DND-41 (cell line): ENCODE measurements at regions not wholly inside any gene's neighbourhood (a gene's known extent, or its start where the extent isn't known, plus 50 kb on each side); places are given as distances from the start of the nearest gene placed in this dataset.
"Not testable (repeated sequence)": the region's sequence is repeated elsewhere in the genome, so short reads cannot be mapped to it uniquely, and the experiment has no call there.

Source experiments
- ATAC-seq: fragments of 200-7000 bp; cut with Tn5 transposase; 3 replicates; pipeline ENCODE4 v1.9.1; 2021; ENCODE audit warnings: low read depth; ENCODE audit not compliant: insufficient read depth
- DNase-seq: peaks from one replicate; pipeline ENCODE4 v3.0.0-alpha.2; 2020
- H2AFZ ChIP-seq: 2 replicates; pipeline ENCODE4 v1.6.0; 2012; ENCODE audit warnings: low read depth, low read length
- H3K27ac ChIP-seq: 2 replicates; pipeline ENCODE4 v1.5.1; 2012; ENCODE audit warnings: low read length, inconsistent platforms
- H3K27me3 ChIP-seq: fragments of 200-600 bp; sonication (generic); 2 replicates; pipeline ENCODE4 v1.6.0; 2012; ENCODE audit warnings: low read length, mild to moderate bottlenecking, inconsistent platforms; ENCODE audit not compliant: insufficient read depth, poor library complexity
- H3K36me3 ChIP-seq: 2 replicates; pipeline ENCODE4 v1.5.1; 2012; ENCODE audit warnings: low read length, inconsistent platforms; ENCODE audit not compliant: insufficient read depth
- H3K4me1 ChIP-seq: 2 replicates; pipeline ENCODE4 v1.5.1; 2012; ENCODE audit warnings: mild to moderate bottlenecking, low read length; ENCODE audit not compliant: insufficient read depth
- H3K4me2 ChIP-seq: 2 replicates; pipeline ENCODE4 v1.6.0; 2012; ENCODE audit warnings: mild to moderate bottlenecking, moderate library complexity, low read length, inconsistent platforms; ENCODE audit not compliant: insufficient read depth
- H3K4me3 ChIP-seq, 2 experiments: fragments of 200-600 bp in 1 of 2; shearing (Covaris generic) in 1 of 2; 2 replicates each; pipeline ENCODE4 v1.5.1; 2012 to 2016; ENCODE audit warnings: inconsistent platforms in 2 of 2, low read length in 2 of 2, mild to moderate bottlenecking in 2 of 2, low read depth in 1 of 2, moderate library complexity in 1 of 2
- H3K79me2 ChIP-seq: 2 replicates; pipeline ENCODE4 v1.6.0; 2012; ENCODE audit warnings: low read length, inconsistent platforms; ENCODE audit not compliant: insufficient read depth
- H3K9ac ChIP-seq: 2 replicates; pipeline ENCODE4 v1.6.0; 2012; ENCODE audit warnings: low read depth, mild to moderate bottlenecking, inconsistent platforms, low read length, moderate library complexity
- H3K9me3 ChIP-seq: 2 replicates; pipeline ENCODE4 v1.5.1; 2012; ENCODE audit warnings: low read length, moderate library complexity, mild to moderate bottlenecking, inconsistent platforms; ENCODE audit not compliant: insufficient read depth, severe bottlenecking
- H4K20me1 ChIP-seq: 2 replicates; pipeline ENCODE4 v1.6.0; 2012; ENCODE audit warnings: low read length; ENCODE audit not compliant: insufficient read depth
- CTCF ChIP-seq: IDR thresholded peaks from 2 replicates; pipeline ENCODE4 v1.5.1; 2012; ENCODE audit warnings: borderline replicate concordance, low read length, moderate library complexity, mild to moderate bottlenecking; ENCODE audit not compliant: poor library complexity, severe bottlenecking; ENCODE audit errors: extremely low read depth
- EZH2 ChIP-seq: IDR thresholded peaks from 3 replicates; pipeline ENCODE4 v1.6.1; 2012; ENCODE audit warnings: borderline replicate concordance, low read depth, mild to moderate bottlenecking, moderate library complexity, low read length, inconsistent platforms; ENCODE audit not compliant: severe bottlenecking

- H3K9me3 ChIP-seq = peaks cover 2% of the 10 kb centered on the region
- no peaks in the 10 kb centered on the region for H3K27me3 ChIP-seq
- H3K9ac ChIP-seq = no peak overlapping the region
- no peaks in the 10 kb centered on the region for H3K4me1 ChIP-seq
- H3K4me3 ChIP-seq = no peak overlapping the region
- H3K79me2 ChIP-seq = no peaks in the 10 kb centered on the region
- no peak for TF ChIP-seq CTCF
- TF ChIP-seq EZH2 = no peak
- H3K36me3 ChIP-seq = no peaks in the 10 kb centered on the region
- no peak for ATAC-seq
- H3K4me2 ChIP-seq = no peak overlapping the region
- H3K27ac ChIP-seq = no peak overlapping the region
- no peak for DNase-seq
- no peaks in the 10 kb centered on the region for H4K20me1 ChIP-seq
- H2AFZ ChIP-seq = no peak overlapping the region
Measured at GRCh38 chr4:189809839-189810238, 130.8 kb upstream of the FRG1 start.

- not testable (repeated sequence) for H3K4me2 ChIP-seq, H3K4me3 ChIP-seq, H4K20me1 ChIP-seq, H3K9ac ChIP-seq, H3K4me1 ChIP-seq, H3K36me3 ChIP-seq, H3K27me3 ChIP-seq, H3K79me2 ChIP-seq, H3K9me3 ChIP-seq, H2AFZ ChIP-seq, DNase-seq, H3K27ac ChIP-seq, ATAC-seq
Measured at GRCh38 chr4:189810318-189811181, 130.1 kb upstream of the FRG1 start.

GRCh38 chr4:189815404-189816192, 125.1 kb upstream of the FRG1 start:
- H3K4me2 ChIP-seq = no peak overlapping the region
- TF ChIP-seq CTCF (no peak), EZH2 (no peak)
- H3K4me3 ChIP-seq = no peak overlapping the region
- peaks cover 2% of the 10 kb centered on the region for H3K9me3 ChIP-seq
- no peak overlapping the region for H3K27ac ChIP-seq
- no peaks in the 10 kb centered on the region for H3K27me3 ChIP-seq
- no peak for DNase-seq
- no peaks in the 10 kb centered on the region for H3K79me2 ChIP-seq
- H4K20me1 ChIP-seq = no peaks in the 10 kb centered on the region
- H3K36me3 ChIP-seq = no peaks in the 10 kb centered on the region
- no peak overlapping the region for H3K9ac ChIP-seq
- no peaks in the 10 kb centered on the region for H3K4me1 ChIP-seq
- H2AFZ ChIP-seq = no peak overlapping the region
- no peak for ATAC-seq

- Histone ChIP-seq H3K79me2 (no peaks in the 10 kb centered on the region), H4K20me1 (no peaks in the 10 kb centered on the region), H3K4me3 (no peak overlapping the region), H3K9me3 (no peaks in the 10 kb centered on the region), H3K27ac (no peak overlapping the region), H2AFZ (no peak overlapping the region), H3K4me1 (no peaks in the 10 kb centered on the region), H3K9ac (no peak overlapping the region), H3K4me2 (no peak overlapping the region), H3K36me3 (no peaks in the 10 kb centered on the region), H3K27me3 (no peaks in the 10 kb centered on the region)
- no peak for TF ChIP-seq EZH2
- DNase-seq = no peak
- no peak for ATAC-seq
Measured at GRCh38 chr4:189822326-189822725, 118.3 kb upstream of the FRG1 start.
